Neural crest cell (in vitro differentiated cells): ENCODE measurements at regions not wholly inside any gene's neighbourhood (a gene's known extent, or its start where the extent isn't known, plus 50 kb on each side); places are given as distances from the start of the nearest gene placed in this dataset.
"Not testable (repeated sequence)": the region's sequence is repeated elsewhere in the genome, so short reads cannot be mapped to it uniquely, and the experiment has no call there.

Experiments
- DNase-seq: peaks from one replicate; pipeline ENCODE4 v3.0.0; 2021; ENCODE audit warnings: low read depth, mixed read lengths, low spot score
- H3K27ac Mint-ChIP-seq: one replicate; pipeline ENCODE4 v1.8.0; 2021; ENCODE audit warnings: mild to moderate bottlenecking, mixed read lengths; ENCODE audit not compliant: unreplicated experiment
- H3K27me3 Mint-ChIP-seq: 2 replicates; pipeline ENCODE4 v1.8.0; 2021; ENCODE audit warnings: low read depth, mild to moderate bottlenecking, mixed read lengths
- H3K36me3 Mint-ChIP-seq: 2 replicates; pipeline ENCODE4 v1.8.0; 2021; ENCODE audit warnings: low read depth, mild to moderate bottlenecking, mixed read lengths
- H3K4me1 Mint-ChIP-seq: 2 replicates; pipeline ENCODE4 v1.8.0; 2021; ENCODE audit warnings: mixed read lengths
- H3K4me3 Mint-ChIP-seq: one replicate; pipeline ENCODE4 v1.8.0; 2021; ENCODE audit warnings: mild to moderate bottlenecking, mixed read lengths
- H3K9me3 Mint-ChIP-seq: 2 replicates; pipeline ENCODE4 v1.8.0; 2021; ENCODE audit warnings: mixed read lengths
- TF ChIP-seq, protein P1 (sequence below): fragments of 200-600 bp; sonication (generic); conservative IDR thresholded peaks from 2 replicates; pipeline ENCODE4 v1.5.0; 2021; ENCODE audit warnings: antibody characterized with exemption, mild to moderate bottlenecking

GRCh38 chr3:153552887-153553604, 391.0 kb downstream of the RAP2B start:
- no peak overlapping the region for H3K27ac Mint-ChIP-seq
- H3K9me3 Mint-ChIP-seq: peaks cover under 1% of the 10 kb centered on the region
- peaks cover 1% of the 10 kb centered on the region for H3K4me1 Mint-ChIP-seq
- no peaks in the 10 kb centered on the region for H3K27me3 Mint-ChIP-seq
- H3K4me3 Mint-ChIP-seq: no peak overlapping the region
- TF ChIP-seq, protein P1, sequence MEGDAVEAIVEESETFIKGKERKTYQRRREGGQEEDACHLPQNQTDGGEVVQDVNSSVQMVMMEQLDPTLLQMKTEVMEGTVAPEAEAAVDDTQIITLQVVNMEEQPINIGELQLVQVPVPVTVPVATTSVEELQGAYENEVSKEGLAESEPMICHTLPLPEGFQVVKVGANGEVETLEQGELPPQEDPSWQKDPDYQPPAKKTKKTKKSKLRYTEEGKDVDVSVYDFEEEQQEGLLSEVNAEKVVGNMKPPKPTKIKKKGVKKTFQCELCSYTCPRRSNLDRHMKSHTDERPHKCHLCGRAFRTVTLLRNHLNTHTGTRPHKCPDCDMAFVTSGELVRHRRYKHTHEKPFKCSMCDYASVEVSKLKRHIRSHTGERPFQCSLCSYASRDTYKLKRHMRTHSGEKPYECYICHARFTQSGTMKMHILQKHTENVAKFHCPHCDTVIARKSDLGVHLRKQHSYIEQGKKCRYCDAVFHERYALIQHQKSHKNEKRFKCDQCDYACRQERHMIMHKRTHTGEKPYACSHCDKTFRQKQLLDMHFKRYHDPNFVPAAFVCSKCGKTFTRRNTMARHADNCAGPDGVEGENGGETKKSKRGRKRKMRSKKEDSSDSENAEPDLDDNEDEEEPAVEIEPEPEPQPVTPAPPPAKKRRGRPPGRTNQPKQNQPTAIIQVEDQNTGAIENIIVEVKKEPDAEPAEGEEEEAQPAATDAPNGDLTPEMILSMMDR: no peak
- H3K36me3 Mint-ChIP-seq: no peaks in the 10 kb centered on the region
- no peak for DNase-seq

GRCh38 chr3:153553605-153553945, 391.5 kb downstream of the RAP2B start:
- TF ChIP-seq, protein P1: no peak
- no peaks in the 10 kb centered on the region for H3K27me3 Mint-ChIP-seq
- DNase-seq: no peak
- H3K27ac Mint-ChIP-seq: no peak overlapping the region
- no peak overlapping the region for H3K4me3 Mint-ChIP-seq
- H3K9me3 Mint-ChIP-seq: peaks cover 6% of the 10 kb centered on the region
- H3K36me3 Mint-ChIP-seq: peaks cover 4% of the 10 kb centered on the region
- no peaks in the 10 kb centered on the region for H3K4me1 Mint-ChIP-seq

GRCh38 chr3:153555919-153556318, 393.9 kb downstream of the RAP2B start:
- no peak overlapping the region for H3K27ac Mint-ChIP-seq
- peaks cover 11% of the 10 kb centered on the region for H3K9me3 Mint-ChIP-seq
- TF ChIP-seq, protein P1: no peak
- H3K4me3 Mint-ChIP-seq: no peak overlapping the region
- DNase-seq: no peak
- H3K27me3 Mint-ChIP-seq: no peaks in the 10 kb centered on the region
- peaks cover 9% of the 10 kb centered on the region for H3K36me3 Mint-ChIP-seq
- H3K4me1 Mint-ChIP-seq: no peaks in the 10 kb centered on the region

- H3K27ac Mint-ChIP-seq, H3K27me3 Mint-ChIP-seq, H3K4me1 Mint-ChIP-seq, DNase-seq, H3K4me3 Mint-ChIP-seq: not testable (repeated sequence)
- H3K36me3 Mint-ChIP-seq: peaks cover 12% of the 10 kb centered on the region
- peaks cover 19% of the 10 kb centered on the region for H3K9me3 Mint-ChIP-seq
Observed at GRCh38 chr3:153559366-153559765, 397.3 kb downstream of the RAP2B start.

DNA sequence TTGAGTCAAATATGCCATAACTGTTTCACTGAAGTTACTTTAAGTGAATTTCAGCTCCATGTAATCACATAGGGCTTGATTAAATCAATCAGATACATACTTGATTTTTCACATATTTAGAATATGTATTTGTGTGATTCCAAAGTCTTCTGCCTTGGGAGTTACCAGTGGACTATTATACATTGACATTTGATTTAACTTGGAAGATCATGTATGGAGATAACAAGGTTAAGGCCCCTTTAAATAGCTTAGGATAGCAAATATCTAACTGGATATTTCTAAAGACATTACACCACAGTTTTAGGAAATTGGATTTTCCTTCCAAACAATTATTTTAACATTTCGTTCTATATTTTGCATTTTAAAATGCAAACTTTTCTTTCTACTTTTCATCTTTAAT, 405.0 kb downstream of the RAP2B start:
- Mint-ChIP-seq H3K4me1 (no peaks in the 10 kb centered on the region), H3K4me3 (no peak overlapping the region), H3K27me3 (no peaks in the 10 kb centered on the region), H3K27ac (no peak overlapping the region), H3K9me3 (peaks cover 17% of the 10 kb centered on the region), H3K36me3 (peaks cover 7% of the 10 kb centered on the region)
- TF ChIP-seq, protein P1: no peak
- DNase-seq: no peak

DNA sequence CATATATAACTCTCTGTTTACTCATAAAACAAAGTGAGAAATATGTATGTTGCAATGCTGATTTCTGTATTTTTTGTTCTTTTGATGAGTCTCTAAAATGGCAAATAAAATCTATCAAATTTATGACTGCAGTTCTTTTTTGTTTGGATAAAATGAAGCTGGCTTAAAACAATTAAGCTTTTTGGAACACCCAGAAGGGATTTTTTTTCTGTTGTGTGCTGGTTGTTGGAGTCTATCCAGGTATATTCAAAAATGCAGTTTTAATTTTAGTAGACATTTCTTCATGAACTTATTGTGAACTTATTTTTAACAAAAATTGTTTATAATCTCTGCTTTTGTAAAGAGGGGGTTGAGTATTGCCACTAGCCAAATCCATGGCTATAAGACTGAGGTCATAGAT, 405.5 kb downstream of the RAP2B start:
- H3K4me3 Mint-ChIP-seq: no peak overlapping the region
- DNase-seq: no peak
- peaks cover 7% of the 10 kb centered on the region for H3K36me3 Mint-ChIP-seq
- no peak overlapping the region for H3K27ac Mint-ChIP-seq
- peaks cover 16% of the 10 kb centered on the region for H3K9me3 Mint-ChIP-seq
- H3K4me1 Mint-ChIP-seq: no peaks in the 10 kb centered on the region
- TF ChIP-seq, protein P1: no peak
- H3K27me3 Mint-ChIP-seq: no peaks in the 10 kb centered on the region

- not testable (repeated sequence) for DNase-seq, H3K9me3 Mint-ChIP-seq, H3K27me3 Mint-ChIP-seq, H3K4me3 Mint-ChIP-seq, H3K36me3 Mint-ChIP-seq, H3K4me1 Mint-ChIP-seq, H3K27ac Mint-ChIP-seq
Observed at GRCh38 chr3:153570481-153570880, 408.5 kb downstream of the RAP2B start.
